HG03442 (cell line): ENCODE measurements at regions not wholly inside any gene's neighbourhood (a gene's known extent, or its start where the extent isn't known, plus 50 kb on each side); places are given as distances from the start of the nearest gene placed in this dataset.
A peak's percentile ranks its signal among the peaks of the same experiment; 100 is the strongest.
"Not testable (repeated sequence)": the region's sequence is repeated elsewhere in the genome, so short reads cannot be mapped to it uniquely, and the experiment has no call there.

Experiments used
- ATAC-seq: cut with Tn5 transposase; IDR thresholded peaks from one replicate; pipeline ENCODE4 v1.9.1; 2021; ENCODE audit warnings: mild to moderate bottlenecking, moderate library complexity; ENCODE audit not compliant: unreplicated experiment

DNA sequence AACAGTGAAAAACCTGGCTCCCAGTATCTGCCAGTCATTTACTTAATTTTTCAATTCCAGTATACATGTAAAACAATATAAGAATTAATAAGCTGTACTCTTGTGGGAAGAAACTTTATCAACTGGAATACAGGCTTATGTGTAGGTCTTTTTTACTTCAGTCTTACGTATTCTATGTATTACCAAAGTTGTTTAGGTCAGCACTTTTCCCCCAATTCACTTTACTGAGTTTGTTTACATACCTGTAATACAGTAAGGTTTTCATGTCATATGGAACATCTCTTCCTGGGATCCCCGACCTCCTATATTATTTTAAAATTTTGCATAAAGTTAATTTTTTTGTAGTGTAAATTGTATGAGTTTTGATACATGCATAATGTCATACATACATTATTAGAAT lies 181.8 kb upstream of the OLFM3 start:
- ATAC-seq = no peak

- peak; percentile 91 for ATAC-seq
Measured at GRCh38 chr1:102174259-102174863, 177.6 kb upstream of the OLFM3 start.

DNA sequence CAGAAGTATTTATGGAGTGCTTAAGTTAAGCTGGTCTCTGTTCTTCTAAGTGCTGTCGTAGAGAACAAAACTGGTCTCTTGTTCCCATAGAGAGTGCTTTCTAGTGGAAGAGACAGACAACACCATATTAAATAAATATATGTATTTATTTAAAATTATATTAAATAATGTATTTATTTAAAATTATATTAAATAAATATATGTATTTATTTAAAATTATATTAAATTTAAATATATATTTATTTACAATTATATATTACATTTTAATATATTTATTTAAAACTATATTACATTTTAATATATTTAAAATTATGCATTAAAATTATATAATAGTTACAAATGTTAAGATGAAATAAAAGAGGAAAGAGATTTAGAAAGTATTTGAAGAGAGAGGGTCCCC lies 175.5 kb upstream of the OLFM3 start:
- ATAC-seq = no peak

- ATAC-seq = no peak
Measured at GRCh38 chr1:102163799-102164198, 167.1 kb upstream of the OLFM3 start.

DNA sequence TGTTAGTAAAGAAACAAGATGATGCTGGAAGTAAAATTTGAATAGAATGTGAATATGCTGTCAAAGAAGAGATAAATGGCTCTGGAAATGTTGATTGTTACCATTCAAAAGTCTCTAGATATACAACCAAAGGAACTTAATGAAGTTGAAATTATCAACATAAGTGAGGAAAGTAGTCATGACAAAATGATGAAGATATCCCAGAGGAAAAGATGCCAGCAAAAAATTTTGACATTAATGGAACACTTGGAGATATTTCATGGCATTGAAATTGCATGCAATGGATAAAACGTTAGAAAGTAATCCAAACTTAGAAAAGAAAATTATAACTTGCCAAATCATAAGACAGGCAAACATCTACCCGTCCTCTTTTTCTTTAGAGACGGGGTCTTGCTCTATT lies 154.5 kb upstream of the OLFM3 start:
- ATAC-seq = no peak

DNA sequence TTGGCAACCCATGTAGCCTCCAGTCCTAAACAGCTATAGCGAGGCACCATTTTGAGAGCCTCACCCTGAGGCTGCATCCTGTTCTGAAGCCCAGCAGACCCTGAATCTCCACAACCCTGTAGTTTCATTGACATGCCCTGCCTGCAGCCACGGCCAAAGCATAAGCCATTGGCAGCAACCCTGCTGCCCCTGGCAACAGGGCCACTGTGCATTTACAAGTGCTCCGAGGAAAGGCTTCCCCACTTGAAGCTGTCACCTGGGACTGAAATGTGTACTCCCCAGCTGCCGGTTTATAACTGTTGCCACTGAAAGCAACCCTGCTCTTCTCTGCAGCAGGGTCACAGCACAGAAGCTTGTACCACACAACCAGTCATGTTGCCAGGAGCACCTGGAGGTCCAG lies 124.2 kb upstream of the OLFM3 start:
- ATAC-seq = no peak

DNA sequence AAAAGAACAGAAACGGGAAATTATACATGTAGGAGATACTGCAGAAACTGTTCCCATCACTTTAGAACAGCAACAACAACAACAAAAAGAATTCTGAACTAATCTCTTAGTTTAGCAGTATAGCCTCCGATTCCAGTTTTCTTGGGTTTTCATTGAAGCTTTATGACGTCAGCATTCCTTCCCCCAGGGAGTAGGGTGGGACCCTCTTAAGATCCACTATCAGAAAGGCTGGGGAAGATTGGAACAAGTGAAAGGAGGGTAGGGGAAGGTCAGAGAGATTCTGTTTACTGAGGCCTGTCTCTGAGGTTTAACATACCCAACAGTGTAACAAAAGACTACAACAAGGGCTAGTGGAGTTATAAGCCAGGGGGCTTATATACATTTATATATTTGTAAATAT lies 121.4 kb upstream of the OLFM3 start:
- no peak for ATAC-seq

GRCh38 chr1:102110586-102110985 lies 113.9 kb upstream of the OLFM3 start:
- ATAC-seq = no peak

DNA sequence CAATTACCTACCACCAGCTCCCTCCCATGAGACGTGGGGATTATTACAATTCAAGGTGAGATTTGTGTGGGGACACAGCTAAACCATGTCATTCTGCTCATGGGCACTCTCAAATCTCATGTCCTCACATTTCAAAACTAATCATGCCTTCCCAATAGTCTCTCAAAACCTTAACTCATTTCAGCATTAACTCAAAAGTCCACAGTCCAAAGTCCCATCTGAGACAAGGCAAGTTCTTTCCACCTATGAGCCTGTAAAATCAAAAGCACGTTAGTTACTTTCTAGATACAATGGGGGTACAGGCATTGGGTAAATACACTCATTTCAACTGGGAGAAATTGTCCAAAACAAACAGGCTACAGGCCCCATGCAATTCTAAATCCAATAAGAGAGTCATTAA lies 112.8 kb upstream of the OLFM3 start:
- not testable (repeated sequence) for ATAC-seq

DNA sequence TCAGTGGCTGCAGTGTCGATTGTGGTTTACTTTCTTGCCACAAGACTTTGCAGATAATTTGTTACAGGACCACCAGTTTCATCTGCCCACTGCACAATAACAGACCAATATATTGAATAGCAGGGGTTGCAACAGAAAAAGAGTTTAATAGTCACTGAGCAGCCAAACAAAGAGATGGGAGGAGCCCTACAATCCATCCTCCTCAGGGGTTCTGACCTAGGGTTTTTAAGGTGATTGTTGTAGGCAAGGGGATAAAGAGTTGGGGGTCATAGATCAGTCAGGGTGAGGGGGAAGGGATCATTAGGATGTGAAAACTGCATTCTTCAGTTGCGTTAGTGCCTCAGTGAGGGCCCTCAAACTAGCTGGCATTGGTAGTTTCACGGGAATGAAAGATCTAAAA lies 110.7 kb upstream of the OLFM3 start:
- no peak for ATAC-seq

- ATAC-seq = no peak
Measured at GRCh38 chr1:102105931-102106550, 109.3 kb upstream of the OLFM3 start.

GRCh38 chr1:102103646-102104045 lies 106.9 kb upstream of the OLFM3 start:
- no peak for ATAC-seq

DNA sequence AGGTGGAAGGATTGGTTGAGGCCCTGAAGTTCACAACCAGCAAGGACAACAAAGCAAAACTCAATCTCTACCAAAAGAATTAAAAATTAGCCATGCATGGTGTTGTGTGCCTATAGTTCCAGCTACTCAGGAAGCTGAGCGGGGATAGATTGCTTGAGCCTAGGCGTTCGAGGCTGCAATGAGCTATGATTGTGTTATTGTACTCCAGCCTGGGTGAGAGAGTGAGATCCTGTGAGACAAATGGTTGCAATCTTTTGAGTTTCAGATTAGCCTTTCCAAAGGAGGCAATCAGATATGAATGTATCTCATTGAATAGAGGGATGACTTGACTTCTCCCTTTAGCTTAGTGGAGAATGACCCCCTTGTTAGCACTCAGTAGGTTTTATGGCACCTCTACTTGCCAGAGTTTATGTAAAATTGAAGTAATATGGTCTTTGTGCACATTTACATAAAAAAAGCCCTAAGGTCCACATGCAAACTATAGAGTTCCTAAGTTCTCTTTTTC lies 105.6 kb upstream of the OLFM3 start:
- ATAC-seq = no peak

DNA sequence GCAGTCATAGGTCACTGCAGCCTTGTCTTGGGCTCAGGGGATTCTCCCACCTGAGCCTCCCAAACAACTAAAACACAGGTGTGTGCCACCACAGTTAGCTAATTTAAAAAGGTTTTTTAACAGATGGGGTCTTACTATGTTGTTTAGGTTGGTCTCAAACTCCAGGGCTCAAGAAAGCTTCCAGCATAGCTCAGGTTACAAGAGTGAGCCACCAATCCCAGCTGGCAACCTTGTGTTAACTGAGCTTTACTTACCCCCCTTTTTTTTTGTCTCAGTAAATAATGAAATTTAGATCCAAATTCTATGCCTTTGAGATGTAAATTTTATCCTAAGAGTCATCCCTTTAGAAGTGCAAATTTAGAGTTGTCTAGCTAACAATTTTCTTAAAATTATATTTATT lies 103.9 kb upstream of the OLFM3 start:
- no peak for ATAC-seq

GRCh38 chr1:102099916-102100315 lies 103.2 kb upstream of the OLFM3 start:
- ATAC-seq = no peak

- no peak for ATAC-seq
Measured at GRCh38 chr1:102098536-102098935, 101.8 kb upstream of the OLFM3 start.

DNA sequence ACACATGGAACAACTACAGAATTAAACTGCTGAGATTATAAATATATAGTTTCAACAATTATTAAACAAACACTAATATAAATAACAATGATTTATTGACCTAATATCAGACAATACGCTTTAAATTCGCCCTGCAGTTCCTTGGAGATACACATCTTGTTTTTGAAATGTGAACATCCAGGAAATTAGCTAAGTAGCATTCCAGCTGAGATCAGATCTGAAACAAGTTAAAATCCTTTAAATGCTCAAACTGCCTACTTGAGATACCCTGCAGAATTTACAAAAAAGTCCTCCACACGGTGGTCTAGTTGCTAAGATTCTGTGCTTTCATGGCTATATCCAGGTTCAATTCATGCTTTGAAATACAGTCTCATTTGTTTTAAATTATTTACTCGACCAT lies 101.4 kb upstream of the OLFM3 start:
- ATAC-seq = no peak

DNA sequence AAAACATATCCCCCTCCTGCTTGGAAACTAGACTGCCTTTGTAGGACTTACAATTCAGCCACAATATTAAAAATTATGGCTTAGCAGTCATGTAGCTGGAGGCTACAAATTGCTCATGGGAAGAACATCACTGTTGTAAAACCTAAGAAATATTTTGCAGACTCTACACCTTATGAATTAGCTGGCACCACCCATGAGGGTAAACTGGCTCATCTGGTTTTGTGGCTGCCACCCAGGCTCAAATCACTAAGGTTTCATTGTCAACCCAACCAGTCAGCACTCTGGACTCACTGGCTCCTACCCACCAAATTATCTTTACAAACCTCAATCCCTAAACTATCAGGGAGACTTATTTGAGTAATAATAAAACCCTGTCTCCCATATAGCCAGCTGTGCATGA lies 100.7 kb upstream of the OLFM3 start:
- no peak for ATAC-seq

DNA sequence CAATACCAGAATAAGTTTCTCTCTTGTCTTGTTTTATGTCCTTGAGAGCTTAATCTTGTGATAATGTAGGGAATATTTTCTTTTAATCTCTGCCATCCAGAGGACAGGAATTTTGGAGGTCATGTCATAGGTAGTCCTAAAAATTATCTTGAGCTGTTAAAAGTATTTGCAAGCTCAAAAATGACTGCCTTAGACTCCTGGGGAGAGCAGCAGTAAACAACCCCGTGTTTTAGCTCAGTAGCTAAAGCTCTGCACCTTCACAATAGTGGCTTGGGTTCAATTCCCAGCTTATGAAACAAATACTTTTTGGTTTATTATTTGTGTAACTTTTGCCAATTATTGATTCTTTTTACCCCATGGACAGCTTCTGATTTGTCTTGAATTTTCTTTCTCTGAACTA lies 99.4 kb upstream of the OLFM3 start:
- no peak for ATAC-seq

DNA sequence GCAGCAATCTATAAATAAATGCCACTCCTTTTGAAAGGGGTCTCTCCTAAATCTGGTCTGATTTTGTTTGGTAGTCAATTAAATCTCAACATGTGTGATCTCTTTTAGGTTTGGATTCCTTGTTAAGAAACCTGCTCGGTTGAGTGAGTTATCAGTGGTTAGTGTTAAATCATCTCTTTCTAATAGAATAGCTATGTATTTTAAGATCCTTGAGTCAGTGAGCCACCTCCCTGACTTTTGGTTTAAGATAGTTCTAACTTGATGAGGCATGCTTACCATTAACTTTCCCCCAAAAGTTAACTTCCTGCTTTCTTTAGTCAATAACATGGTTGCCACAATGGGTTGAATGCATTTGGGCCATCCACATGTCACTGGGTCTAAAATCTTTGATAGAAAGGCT lies 93.1 kb upstream of the OLFM3 start:
- no peak for ATAC-seq

DNA sequence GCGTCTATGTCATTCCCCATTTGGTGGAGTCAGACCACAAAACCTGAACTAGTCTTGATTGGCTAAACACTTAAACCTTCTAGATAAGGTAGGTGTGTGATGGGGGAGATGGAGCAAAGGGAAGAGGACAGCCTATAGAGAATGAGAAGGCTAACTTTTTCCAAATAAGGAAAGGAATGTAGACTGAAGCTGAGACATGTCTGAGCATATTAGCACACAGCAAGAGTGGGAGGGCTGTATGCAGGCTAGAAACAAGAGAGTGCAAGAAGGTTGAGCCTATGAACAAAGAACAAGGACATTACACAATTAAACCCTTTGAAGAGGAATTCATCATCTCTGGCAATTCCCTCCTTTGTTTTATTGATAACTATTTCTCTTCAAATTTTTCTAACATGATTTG lies 89.2 kb upstream of the OLFM3 start:
- no peak for ATAC-seq

GRCh38 chr1:102084771-102085535 lies 88.2 kb upstream of the OLFM3 start:
- ATAC-seq = no peak
